HG02938 (cell line): ENCODE measurements at regions not wholly inside any gene's neighbourhood (a gene's known extent, or its start where the extent isn't known, plus 50 kb on each side); places are given as distances from the start of the nearest gene placed in this dataset.
A peak's percentile ranks its signal among the peaks of the same experiment; 100 is the strongest.

ENCODE experiments used
- ATAC-seq: cut with Tn5 transposase; IDR thresholded peaks from one replicate; pipeline ENCODE4 v1.9.1; 2021; ENCODE audit warnings: mild to moderate bottlenecking, moderate library complexity; ENCODE audit not compliant: unreplicated experiment

GRCh38 chr2:30310371-30310770 lies 79.0 kb downstream of the LBH start:
- ATAC-seq: no peak

- ATAC-seq: no peak
Observed at GRCh38 chr2:30310955-30311354, 79.6 kb downstream of the LBH start.

DNA sequence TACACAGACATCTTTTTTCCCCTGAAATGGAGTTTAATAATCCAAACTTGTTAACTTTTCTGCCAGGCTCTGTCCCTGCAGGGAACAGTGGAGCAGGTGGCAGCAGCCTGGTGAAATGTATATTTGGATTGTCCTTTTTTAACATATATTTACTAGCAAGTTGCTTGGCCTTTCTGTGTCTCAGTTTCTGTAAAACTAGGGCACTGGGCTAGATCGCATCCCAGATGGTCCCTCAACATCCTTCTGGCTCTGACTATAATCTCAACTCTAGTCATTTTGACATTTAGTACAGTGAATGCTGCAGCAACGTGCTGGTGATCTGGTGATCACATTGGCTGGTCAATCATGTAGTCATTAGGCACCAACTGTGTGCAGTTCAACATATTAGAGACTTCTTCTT lies 80.4 kb downstream of the LBH start:
- ATAC-seq: no peak

GRCh38 chr2:30312916-30313315 lies 81.6 kb downstream of the LBH start:
- no peak for ATAC-seq

GRCh38 chr2:30314981-30315380 lies 83.6 kb downstream of the LBH start:
- ATAC-seq: no peak

DNA sequence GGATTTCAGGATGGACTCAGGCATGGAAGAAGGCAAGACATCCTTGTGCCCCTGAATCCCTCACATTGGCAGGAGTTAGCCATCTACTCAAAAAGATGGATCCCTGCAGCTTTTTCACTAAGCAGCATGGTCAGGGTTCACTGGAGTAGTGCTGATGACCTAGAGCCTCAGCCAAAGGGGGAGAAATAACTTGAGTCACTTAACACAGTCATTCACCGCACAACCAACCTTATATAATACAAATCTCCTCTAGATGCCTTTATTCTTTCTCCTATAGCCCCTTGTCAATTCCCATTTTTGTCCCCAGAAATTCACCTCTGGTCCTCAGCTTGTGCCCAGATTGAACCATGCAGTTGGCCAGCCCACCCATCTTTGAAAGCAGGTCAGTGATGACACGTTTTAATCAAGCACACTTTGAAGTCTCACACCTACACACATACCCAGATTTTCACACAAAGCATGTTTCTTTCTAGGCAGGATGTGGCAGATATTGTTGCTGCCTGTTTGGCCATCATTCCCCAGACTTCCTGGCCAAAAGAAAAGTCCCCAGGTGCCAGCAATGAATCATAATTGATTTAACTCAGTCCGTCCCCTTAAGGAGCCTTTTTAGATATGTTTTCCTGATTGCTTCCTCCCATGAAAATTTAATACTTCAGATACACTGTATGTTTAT lies 84.2 kb downstream of the LBH start:
- no peak for ATAC-seq

- ATAC-seq: no peak
Observed at GRCh38 chr2:30316408-30316807, 85.1 kb downstream of the LBH start.

- no peak for ATAC-seq
Observed at GRCh38 chr2:30318987-30319782, 87.9 kb downstream of the LBH start.

DNA sequence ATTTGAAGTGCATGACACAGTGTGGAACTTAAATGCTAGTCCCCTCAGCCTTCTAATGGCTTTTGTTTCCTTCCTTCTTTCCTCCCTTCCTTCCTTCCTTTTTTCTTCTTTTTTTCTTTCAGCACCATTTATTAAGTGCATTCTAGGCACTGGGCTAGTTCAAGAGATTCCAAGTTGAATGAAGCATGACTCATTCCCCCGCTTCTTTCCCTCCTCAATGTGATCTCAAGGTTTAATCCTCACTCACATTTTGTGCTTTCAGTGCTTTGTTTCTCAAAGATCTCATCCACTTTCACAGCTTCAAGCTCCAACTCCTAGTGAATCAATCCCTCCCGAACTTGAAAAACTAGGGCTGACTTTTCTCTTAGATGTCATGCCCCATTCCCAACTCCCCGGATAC lies 90.1 kb downstream of the LBH start:
- ATAC-seq: no peak

- no peak for ATAC-seq
Observed at GRCh38 chr2:30323499-30323898, 92.2 kb downstream of the LBH start.

DNA sequence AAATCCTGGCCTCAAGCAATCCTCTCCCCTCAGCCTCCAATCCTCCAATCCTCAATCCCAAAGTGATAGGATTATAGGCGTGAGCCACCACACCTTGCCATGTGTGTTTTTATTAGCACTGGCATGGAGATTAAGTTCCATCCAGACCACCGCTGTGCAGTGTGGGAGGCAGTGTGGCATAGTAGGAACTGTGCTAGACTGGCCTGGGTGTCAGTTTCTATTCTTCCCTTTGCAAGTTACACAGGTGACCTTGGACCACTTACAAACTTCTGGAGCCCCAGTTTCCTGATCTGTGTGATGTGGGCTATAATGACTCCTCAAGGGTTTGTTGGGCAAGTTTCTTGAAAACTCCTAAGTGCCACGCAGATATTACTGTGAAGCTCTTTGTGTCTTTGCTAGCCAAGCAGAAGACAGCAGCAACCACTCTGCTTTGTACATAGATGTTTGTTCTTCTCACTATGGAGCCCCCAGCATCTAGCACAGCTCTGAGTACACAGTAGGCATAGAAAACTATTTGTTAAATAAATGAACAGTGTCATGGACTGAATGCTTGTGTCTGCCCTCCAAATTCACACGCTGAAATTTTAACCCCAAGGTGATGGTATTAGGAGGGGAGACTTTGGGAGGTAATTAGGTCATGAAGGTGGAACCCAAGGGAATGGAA lies 93.0 kb downstream of the LBH start:
- ATAC-seq: no peak

DNA sequence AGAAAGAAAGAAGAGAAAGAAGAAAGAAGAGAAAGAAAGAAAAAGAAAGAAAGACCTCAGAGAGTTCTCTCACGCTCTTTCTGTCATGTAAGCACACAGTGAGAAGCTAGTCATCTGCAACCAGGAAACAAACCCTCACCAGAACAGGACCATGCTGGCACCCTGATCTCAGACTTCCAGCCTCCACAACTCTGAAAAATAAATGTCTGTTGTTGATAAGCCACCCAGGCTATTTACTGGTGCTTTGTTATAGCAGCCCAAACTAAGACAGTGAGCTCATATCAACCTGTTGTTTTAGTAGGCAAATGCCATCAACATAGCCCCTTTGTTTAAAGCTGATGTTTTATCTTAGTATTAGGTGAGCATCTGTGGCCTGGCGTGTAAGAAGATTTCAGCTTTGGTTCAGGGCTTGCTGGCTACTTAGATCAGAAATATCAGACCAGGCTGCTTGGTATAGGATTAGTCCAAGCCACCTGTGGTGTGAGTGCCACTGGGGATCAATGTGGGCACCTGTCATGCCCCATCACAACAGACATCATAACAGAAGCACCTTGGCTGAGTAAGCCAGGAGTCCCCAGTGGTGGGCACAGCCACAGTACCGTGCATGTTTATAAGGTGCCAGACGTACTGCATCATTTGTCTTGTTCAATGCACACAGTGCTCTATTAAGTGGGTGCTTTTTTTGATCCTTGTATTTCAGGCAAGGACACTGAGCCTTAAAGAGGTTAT lies 94.4 kb downstream of the LBH start:
- no peak for ATAC-seq

GRCh38 chr2:30326497-30326896 lies 95.2 kb downstream of the LBH start:
- ATAC-seq: no peak

DNA sequence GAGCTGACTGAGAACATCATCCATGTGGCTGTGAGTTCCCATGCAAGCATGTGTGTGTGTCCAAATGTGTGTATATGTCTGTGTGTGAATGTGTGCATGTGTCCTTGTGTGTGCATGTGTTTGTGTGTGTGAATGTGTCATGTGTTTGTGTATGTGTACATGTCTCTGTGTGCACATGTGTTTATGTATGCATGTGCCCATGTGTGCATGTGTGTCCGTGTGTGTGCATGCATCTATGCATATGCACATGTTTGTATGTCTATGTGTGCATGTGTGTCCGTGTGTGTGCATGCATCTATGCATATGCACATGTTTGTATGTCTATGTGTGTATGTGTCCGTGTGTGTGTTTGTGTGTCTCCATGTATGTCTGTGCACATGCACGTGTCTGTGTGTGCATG lies 99.7 kb downstream of the LBH start:
- no peak for ATAC-seq

- ATAC-seq: no peak
Observed at GRCh38 chr2:30331869-30332268, 100.5 kb downstream of the LBH start.

- ATAC-seq: no peak
Observed at GRCh38 chr2:30332791-30333453, 101.6 kb downstream of the LBH start.

GRCh38 chr2:30334762-30335363 lies 103.5 kb downstream of the LBH start:
- no peak for ATAC-seq

GRCh38 chr2:30336084-30336483 lies 104.8 kb downstream of the LBH start:
- no peak for ATAC-seq

DNA sequence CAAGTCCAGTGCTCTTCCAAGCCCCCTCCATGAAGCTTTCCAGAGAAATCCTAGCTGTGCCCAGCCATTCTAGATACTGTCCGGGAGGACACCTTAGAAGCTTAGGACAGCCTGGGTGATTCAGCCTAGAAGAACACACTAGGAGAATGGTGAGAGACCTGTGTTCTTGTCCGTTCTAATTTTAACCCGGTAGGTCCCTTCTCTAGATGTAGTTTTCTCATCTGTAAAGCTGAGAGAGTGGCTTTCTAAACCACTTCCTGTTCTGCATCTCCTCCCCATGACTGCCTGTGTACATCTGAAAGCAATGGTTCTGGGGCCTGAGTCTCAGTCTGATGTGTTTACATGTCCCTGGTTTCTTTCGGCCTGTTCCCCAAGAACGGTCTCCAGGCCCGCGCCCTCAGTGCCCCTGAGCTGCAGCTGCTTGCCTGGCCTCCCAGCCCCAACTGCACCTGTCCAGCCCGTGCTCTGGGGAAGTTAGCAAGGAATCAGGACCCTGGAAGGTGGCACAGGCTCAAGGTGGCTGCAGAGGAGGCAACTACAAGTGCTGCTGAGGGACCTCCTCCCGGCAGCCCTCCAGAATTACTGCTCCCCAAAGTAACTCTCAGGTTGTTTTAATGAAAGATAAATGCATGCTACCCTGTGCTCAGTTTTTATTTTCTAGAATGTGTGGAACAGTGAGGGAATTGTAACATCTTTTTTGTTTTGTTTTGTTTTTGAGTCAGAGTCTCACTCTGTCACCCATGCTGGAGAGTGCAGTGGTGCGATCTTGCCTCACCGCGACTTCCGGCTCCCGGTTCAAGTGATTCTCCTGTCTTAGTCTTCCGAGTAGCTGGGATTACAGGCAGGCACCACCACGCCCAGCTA lies 105.9 kb downstream of the LBH start:
- ATAC-seq: peak; percentile 92
